SK-N-MC (cell line): ENCODE measurements at regions not wholly inside any gene's neighbourhood (a gene's known extent, or its start where the extent isn't known, plus 50 kb on each side); places are given as distances from the start of the nearest gene placed in this dataset.

Experiments used
- EZH2 ChIP-seq: fragments of 200-600 bp; sonication (generic); IDR thresholded peaks from one replicate; pipeline ENCODE4 v1.6.1; 2017; ENCODE audit warnings: antibody characterized with exemption
- POLR2AphosphoS5 ChIP-seq: IDR thresholded peaks from 2 replicates; pipeline ENCODE4 v1.6.1; 2012; ENCODE audit warnings: mild to moderate bottlenecking, low read depth, low read length, borderline replicate concordance

DNA sequence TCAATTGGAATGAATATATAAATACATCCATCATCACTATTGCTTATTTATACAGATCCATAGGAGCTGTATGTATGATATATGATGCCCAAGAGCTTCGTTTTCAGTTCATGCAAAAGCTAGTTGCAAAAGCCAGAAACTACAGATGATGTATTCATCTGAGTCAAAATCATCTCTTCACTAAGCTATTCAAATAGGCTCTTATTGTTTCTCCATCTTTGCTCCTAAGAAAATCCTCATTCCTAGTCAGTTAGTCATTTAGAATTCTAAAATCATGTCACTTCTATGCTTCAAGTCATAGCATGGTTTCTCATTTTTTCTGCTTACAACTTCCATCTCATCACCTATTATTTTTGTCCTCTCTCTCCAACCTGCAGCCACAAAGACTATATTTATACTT, 300.1 kb upstream of the TRAM1L1 start:
- no peak for TF ChIP-seq EZH2
- TF ChIP-seq POLR2AphosphoS5: no peak
